RCC 7860 (cell line): ENCODE measurements at regions not wholly inside any gene's neighbourhood (a gene's known extent, or its start where the extent isn't known, plus 50 kb on each side); places are given as distances from the start of the nearest gene placed in this dataset.

Experiments
- DNase-seq: peaks from one replicate; pipeline ENCODE4 v3.0.0-alpha.2; 2015; ENCODE audit warnings: low spot score
- FAIRE-seq: peaks from 2 replicates; lab custom pipeline; 2012; peaks lifted over from hg19 to GRCh38; lab: Jason Lieb, UNC

GRCh38 chrX:28042826-28043564, 61.7 kb upstream of the DCAF8L1 start:
- DNase-seq (no peak), FAIRE-seq (no peak)

GRCh38 chrX:28042260-28042659, 61.0 kb upstream of the DCAF8L1 start:
- FAIRE-seq (no peak), DNase-seq (no peak)

- FAIRE-seq (no peak), DNase-seq (no peak)
Observed at GRCh38 chrX:28039258-28039657, 58.0 kb upstream of the DCAF8L1 start.
